ENCODE measurements at regions not wholly inside any gene's neighbourhood (a gene's known extent, or its start where the extent isn't known, plus 50 kb on each side); places are given as distances from the start of the nearest gene placed in this dataset.
"Not testable (repeated sequence)": the region's sequence is repeated elsewhere in the genome, so short reads cannot be mapped to it uniquely, and the experiment has no call there.

- DNase-seq (ENCODE audit: low read depth) = no peak
- ChIA-PET CTCF (no interaction called here), POLR2A (no interaction called here)
- Histone ChIP-seq H3K4me3 (ENCODE audit: low read depth, low read length) (no peak overlapping the region), H3K36me3 (ENCODE audit: control insufficient read depth, insufficient read depth, low read length) (no peaks in the 10 kb centered on the region), H3K27me3 (ENCODE audit: control insufficient read depth, insufficient read depth, low read length) (no peaks in the 10 kb centered on the region)
- TF ChIP-seq, protein P1, sequence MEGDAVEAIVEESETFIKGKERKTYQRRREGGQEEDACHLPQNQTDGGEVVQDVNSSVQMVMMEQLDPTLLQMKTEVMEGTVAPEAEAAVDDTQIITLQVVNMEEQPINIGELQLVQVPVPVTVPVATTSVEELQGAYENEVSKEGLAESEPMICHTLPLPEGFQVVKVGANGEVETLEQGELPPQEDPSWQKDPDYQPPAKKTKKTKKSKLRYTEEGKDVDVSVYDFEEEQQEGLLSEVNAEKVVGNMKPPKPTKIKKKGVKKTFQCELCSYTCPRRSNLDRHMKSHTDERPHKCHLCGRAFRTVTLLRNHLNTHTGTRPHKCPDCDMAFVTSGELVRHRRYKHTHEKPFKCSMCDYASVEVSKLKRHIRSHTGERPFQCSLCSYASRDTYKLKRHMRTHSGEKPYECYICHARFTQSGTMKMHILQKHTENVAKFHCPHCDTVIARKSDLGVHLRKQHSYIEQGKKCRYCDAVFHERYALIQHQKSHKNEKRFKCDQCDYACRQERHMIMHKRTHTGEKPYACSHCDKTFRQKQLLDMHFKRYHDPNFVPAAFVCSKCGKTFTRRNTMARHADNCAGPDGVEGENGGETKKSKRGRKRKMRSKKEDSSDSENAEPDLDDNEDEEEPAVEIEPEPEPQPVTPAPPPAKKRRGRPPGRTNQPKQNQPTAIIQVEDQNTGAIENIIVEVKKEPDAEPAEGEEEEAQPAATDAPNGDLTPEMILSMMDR (IDR thresholded peaks at IDR 0.05; ENCODE audit: insufficient read depth, low read depth, low read length) = no peak
Observed at GRCh38 chr2:22076454-22076853, 952.7 kb downstream of the TDRD15 start.

DNA sequence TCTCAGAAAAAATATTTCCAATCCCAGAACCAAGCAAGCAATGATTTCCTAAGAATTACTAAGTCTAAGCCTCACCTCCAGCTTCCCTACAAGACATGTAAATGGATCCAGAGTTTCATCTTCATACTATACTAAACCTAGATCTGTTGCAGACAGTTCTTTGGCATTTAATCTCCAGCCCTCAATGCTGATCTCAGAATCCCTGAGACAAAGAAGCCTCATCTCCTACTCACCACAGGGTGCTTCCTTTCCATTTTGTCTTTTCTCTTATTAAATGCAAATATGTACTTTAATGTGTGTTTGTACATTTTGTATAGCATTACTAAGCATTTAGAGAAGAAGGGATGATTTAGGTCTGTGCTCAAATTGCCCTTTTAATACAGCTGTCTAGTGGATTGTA is 954.9 kb downstream of the TDRD15 start:
- TF ChIP-seq, protein P1 (IDR thresholded peaks at IDR 0.05; ENCODE audit: insufficient read depth, low read depth, low read length) = no peak
- H3K4me3 ChIP-seq (ENCODE audit: low read depth, low read length) = no peak overlapping the region
- H3K27me3 ChIP-seq (ENCODE audit: control insufficient read depth, insufficient read depth, low read length) = no peaks in the 10 kb centered on the region
- ChIA-PET POLR2A (no interaction called here), CTCF (no interaction called here)
- DNase-seq (ENCODE audit: low read depth) = no peak
- H3K36me3 ChIP-seq (ENCODE audit: control insufficient read depth, insufficient read depth, low read length) = no peaks in the 10 kb centered on the region

GRCh38 chr2:22079583-22079982 is 955.8 kb downstream of the TDRD15 start:
- CTCF ChIA-PET = no interaction called here
- no peaks in the 10 kb centered on the region for H3K36me3 ChIP-seq (ENCODE audit: control insufficient read depth, insufficient read depth, low read length)
- no peaks in the 10 kb centered on the region for H3K27me3 ChIP-seq (ENCODE audit: control insufficient read depth, insufficient read depth, low read length)
- TF ChIP-seq, protein P1 (IDR thresholded peaks at IDR 0.05; ENCODE audit: insufficient read depth, low read depth, low read length) = no peak
- POLR2A ChIA-PET = no interaction called here
- no peak for DNase-seq (ENCODE audit: low read depth)
- no peak overlapping the region for H3K4me3 ChIP-seq (ENCODE audit: low read depth, low read length)

DNA sequence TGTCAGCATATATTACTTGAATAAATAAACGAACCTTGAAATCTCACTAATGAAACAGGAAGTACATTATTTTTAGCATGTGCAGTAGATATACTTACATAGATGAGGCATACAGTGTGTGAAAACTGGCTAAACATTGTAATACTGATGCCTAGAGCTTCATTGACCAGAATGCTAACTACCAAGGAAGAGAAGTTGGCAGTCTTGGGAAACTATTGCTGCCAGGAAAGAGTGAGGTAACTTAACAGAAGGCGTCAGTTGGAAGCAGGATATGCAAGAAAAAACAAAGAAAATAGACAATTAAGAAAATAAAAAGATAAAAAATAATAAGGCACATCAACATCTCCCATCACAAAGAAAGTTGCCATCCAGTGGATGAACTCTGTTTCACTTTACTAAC is 963.0 kb downstream of the TDRD15 start:
- CTCF ChIA-PET = no interaction called here
- H3K4me3 ChIP-seq (ENCODE audit: low read depth, low read length) = no peak overlapping the region
- POLR2A ChIA-PET = no interaction called here
- TF ChIP-seq, protein P1 (IDR thresholded peaks at IDR 0.05; ENCODE audit: insufficient read depth, low read depth, low read length) = no peak
- H3K27me3 ChIP-seq (ENCODE audit: control insufficient read depth, insufficient read depth, low read length) = no peaks in the 10 kb centered on the region
- H3K36me3 ChIP-seq (ENCODE audit: control insufficient read depth, insufficient read depth, low read length) = no peaks in the 10 kb centered on the region
- DNase-seq (ENCODE audit: low read depth) = no peak

DNA sequence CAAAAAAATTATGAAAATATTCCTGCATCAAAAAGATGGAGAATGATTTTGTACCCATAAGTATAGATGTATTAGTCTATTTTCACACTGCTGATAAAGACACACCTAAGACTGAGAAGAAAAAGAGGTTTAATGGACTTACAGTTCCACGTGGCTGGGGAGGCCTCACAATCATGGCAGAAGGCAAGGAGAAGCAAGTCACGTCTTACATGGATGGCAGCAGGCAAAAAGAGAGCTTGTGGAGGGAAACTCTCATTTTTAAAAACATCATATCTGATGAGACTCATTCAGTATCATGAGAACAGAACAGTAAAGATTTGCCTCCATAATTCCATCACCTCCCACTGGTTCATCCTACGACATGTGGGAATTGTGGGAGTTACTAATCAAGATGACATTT is 979.8 kb downstream of the TDRD15 start:
- POLR2A ChIA-PET, CTCF ChIA-PET: not testable (repeated sequence)

DNA sequence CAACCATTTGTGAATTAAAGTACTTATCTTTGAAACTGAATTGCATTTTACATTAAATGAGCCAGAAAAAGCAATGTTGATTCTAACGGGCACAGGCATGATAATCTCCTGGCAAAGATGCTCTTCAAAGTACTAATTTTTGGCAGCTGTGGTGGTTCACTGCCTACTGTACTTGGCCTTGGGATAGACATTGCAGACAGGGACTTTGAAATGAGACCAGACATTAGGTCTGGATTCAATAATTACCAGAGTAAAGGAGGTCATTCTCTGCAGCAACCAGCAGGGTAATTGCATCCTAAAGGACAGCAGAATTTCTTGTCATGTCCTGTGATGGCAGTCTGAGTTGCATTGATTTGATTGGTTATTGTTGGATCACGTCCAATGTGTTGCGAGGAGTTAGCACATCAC is 986.5 kb downstream of the TDRD15 start:
- TF ChIP-seq, protein P1 (IDR thresholded peaks at IDR 0.05; ENCODE audit: insufficient read depth, low read depth, low read length) = no peak
- ChIA-PET POLR2A (interaction anchor here (0.6 kb wide), 1 partner anchor 57 kb away, joined by 3 read pairs; no protein-coding TSS in a partner anchor), CTCF (no interaction called here)
- Histone ChIP-seq H3K27me3 (ENCODE audit: control insufficient read depth, insufficient read depth, low read length) (no peaks in the 10 kb centered on the region), H3K36me3 (ENCODE audit: control insufficient read depth, insufficient read depth, low read length) (no peaks in the 10 kb centered on the region), H3K4me3 (ENCODE audit: low read depth, low read length) (no peak overlapping the region)
- DNase-seq (ENCODE audit: low read depth) = no peak

More for the DNA sequence above, 979.8 kb downstream of the TDRD15 start:
- not testable (repeated sequence) for H3K36me3 ChIP-seq (ENCODE audit: control insufficient read depth, insufficient read depth, low read length); H3K4me3 ChIP-seq (ENCODE audit: low read depth, low read length); DNase-seq (ENCODE audit: low read depth); H3K27me3 ChIP-seq (ENCODE audit: control insufficient read depth, insufficient read depth, low read length)

All from BJ (cell line).